Jurkat, Clone E6-1 (cell line): ENCODE measurements at regions not wholly inside any gene's neighbourhood (a gene's known extent, or its start where the extent isn't known, plus 50 kb on each side); places are given as distances from the start of the nearest gene placed in this dataset.

Experiments used
- DNase-seq: peaks from one replicate; pipeline ENCODE4 v3.0.0-alpha.2; 2011; ENCODE audit warnings: low read depth, low spot score
- H3K4me3 ChIP-seq: 2 replicates; pipeline ENCODE4 v1.5.1; 2011; ENCODE audit warnings: mild to moderate bottlenecking, low read length, control low read depth, moderate library complexity

GRCh38 chr15:72934921-72935320, 117.3 kb upstream of the NEO1 start:
- DNase-seq, result no peak
- H3K4me3 ChIP-seq, result no peak overlapping the region

- H3K4me3 ChIP-seq, result no peak overlapping the region
- DNase-seq, result peak; percentile 37
Observed at GRCh38 chr15:72933976-72934375, 118.3 kb upstream of the NEO1 start.

GRCh38 chr15:72932472-72932871, 119.8 kb upstream of the NEO1 start:
- no peak for DNase-seq
- H3K4me3 ChIP-seq, result no peak overlapping the region

- H3K4me3 ChIP-seq, result no peak overlapping the region
- no peak for DNase-seq
Observed at GRCh38 chr15:72927451-72927850, 124.8 kb upstream of the NEO1 start.

GRCh38 chr15:72925661-72926060, 126.6 kb upstream of the NEO1 start:
- no peak overlapping the region for H3K4me3 ChIP-seq
- no peak for DNase-seq

GRCh38 chr15:72923289-72923688, 129.0 kb upstream of the NEO1 start:
- no peak overlapping the region for H3K4me3 ChIP-seq
- DNase-seq, result no peak

- no peak for DNase-seq
- no peak overlapping the region for H3K4me3 ChIP-seq
Observed at GRCh38 chr15:72920551-72920950, 131.7 kb upstream of the NEO1 start.

- DNase-seq, result no peak
- H3K4me3 ChIP-seq, result no peak overlapping the region
Observed at GRCh38 chr15:72919936-72920465, 132.3 kb upstream of the NEO1 start.

- DNase-seq, result no peak
- no peak overlapping the region for H3K4me3 ChIP-seq
Observed at GRCh38 chr15:72916897-72917296, 133.3 kb upstream of the ADPGK start.

- no peak for DNase-seq
- no peak overlapping the region for H3K4me3 ChIP-seq
Observed at GRCh38 chr15:72916378-72916777, 132.8 kb upstream of the ADPGK start.

GRCh38 chr15:72915843-72916242, 132.3 kb upstream of the ADPGK start:
- no peak for DNase-seq
- no peak overlapping the region for H3K4me3 ChIP-seq

- H3K4me3 ChIP-seq, result no peak overlapping the region
- no peak for DNase-seq
Observed at GRCh38 chr15:72912996-72913395, 129.4 kb upstream of the ADPGK start.

- H3K4me3 ChIP-seq, result no peak overlapping the region
- DNase-seq, result no peak
Observed at GRCh38 chr15:72912121-72912520, 128.6 kb upstream of the ADPGK start.

GRCh38 chr15:72911626-72912025, 128.1 kb upstream of the ADPGK start:
- DNase-seq, result no peak
- no peak overlapping the region for H3K4me3 ChIP-seq

GRCh38 chr15:72908713-72909112, 125.2 kb upstream of the ADPGK start:
- no peak for DNase-seq
- H3K4me3 ChIP-seq, result no peak overlapping the region

GRCh38 chr15:72907733-72908132, 124.2 kb upstream of the ADPGK start:
- H3K4me3 ChIP-seq, result no peak overlapping the region
- DNase-seq, result no peak

GRCh38 chr15:72902919-72903260, 119.3 kb upstream of the ADPGK start:
- no peak for DNase-seq
- H3K4me3 ChIP-seq, result no peak overlapping the region

GRCh38 chr15:72902245-72902918, 118.8 kb upstream of the ADPGK start:
- no peak overlapping the region for H3K4me3 ChIP-seq
- no peak for DNase-seq

GRCh38 chr15:72892986-72893385, 109.4 kb upstream of the ADPGK start:
- DNase-seq, result no peak
- no peak overlapping the region for H3K4me3 ChIP-seq

GRCh38 chr15:72890043-72890442, 106.5 kb upstream of the ADPGK start:
- DNase-seq, result no peak
- no peak overlapping the region for H3K4me3 ChIP-seq

GRCh38 chr15:72889545-72889944, 106.0 kb upstream of the ADPGK start:
- H3K4me3 ChIP-seq, result no peak overlapping the region
- DNase-seq, result no peak
